Fibroblast of skin of back (primary cell): ENCODE measurements at regions not wholly inside any gene's neighbourhood (a gene's known extent, or its start where the extent isn't known, plus 50 kb on each side); places are given as distances from the start of the nearest gene placed in this dataset.
"Not testable (repeated sequence)": the region's sequence is repeated elsewhere in the genome, so short reads cannot be mapped to it uniquely, and the experiment has no call there.

Experiments
- DNase-seq: peaks from one replicate; pipeline ENCODE4 v3.0.0-alpha.2; 2013

DNA sequence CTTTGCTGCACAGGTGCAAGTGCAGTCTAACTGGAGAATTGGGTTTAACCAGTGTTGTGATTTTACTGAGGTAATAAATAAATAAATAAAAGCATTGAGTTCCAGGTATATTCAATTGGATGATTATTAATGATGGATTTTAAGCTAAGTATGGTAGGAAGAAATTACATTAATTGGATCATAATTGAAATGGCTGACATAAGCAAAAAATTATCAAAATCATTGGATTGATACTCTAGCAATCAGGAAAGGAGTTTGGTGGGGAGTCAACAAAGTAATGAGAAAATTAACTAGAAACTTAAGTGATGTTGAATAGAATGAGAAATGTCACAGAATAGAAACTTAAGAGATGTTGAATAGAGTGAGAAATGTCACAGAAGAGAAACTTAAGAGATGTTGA is 981.9 kb downstream of the SI start:
- DNase-seq, result no peak

DNA sequence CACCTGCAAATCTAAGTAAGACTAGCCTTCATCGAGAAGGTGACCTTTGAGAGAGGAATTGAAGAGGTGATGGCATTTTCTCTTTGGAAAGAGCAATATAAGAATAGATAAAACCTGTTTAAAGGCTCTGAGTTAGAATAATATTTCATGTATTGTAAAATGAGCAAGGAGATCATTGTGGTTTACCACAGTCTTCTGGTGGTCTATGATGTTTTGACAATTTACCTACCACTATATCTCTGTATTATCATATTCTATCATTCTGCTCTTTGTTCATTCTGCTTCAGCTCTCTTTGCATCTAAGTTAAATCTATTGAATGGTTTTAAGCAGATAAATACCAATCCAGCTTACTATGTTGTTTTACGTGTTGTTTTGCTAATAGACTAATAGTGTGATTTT is 982.3 kb downstream of the SI start:
- DNase-seq, result no peak

DNA sequence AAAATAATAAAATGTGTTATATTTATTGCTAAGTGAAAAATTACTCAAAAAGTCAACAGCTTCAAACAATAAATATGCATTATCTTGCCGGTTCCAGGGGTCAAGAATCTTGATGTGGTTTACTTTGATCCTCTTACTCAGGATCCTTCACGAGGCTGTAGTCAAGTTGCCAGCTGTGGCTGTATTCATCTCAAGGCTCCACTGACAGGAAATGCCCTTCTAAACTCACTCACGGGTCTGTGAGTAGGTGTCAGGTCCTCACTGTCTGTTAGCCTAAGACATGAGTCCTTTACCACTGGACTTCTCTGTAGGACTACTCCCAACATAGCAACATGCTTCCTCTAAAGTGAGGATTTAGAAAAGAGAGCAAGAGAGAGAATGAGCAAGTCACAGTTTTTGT is 983.0 kb downstream of the SI start:
- DNase-seq, result no peak

DNA sequence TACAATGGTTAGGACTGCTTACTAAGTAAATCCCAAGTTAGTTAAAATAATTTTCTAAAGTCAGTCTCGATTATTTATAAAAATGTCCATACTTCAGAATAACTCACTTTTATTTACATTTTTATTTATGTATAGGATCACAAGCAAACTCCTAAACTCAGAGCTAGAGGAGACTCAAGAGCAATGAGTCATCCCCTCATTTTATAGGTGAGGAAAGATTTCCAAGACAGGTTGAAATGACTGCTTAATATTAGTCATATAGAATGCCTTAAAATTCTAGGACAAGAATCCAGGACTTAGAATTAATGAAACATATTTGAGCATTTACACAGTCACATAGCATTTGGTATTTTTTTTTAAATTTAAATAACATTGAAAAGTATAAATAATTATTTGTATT is 983.8 kb downstream of the SI start:
- no peak for DNase-seq

DNA sequence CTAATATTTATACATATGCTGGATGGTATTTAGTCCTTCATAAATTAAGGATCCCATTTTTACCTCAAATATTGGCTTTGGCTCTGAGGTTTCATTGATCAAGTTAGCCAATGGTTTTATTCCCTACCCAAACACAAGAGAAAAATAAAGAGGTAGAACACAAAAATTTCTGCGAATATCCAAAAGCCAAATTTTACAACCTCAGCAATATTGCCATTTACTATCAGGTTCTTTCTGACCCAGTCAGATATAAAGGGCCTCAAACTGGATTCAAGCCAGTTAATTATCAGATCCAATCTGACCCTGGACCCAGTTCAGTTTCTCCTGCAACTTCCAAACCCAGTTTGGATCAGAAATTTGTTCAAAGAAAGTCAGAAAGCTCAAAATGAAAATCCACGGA is 998.1 kb downstream of the SI start:
- no peak for DNase-seq

DNA sequence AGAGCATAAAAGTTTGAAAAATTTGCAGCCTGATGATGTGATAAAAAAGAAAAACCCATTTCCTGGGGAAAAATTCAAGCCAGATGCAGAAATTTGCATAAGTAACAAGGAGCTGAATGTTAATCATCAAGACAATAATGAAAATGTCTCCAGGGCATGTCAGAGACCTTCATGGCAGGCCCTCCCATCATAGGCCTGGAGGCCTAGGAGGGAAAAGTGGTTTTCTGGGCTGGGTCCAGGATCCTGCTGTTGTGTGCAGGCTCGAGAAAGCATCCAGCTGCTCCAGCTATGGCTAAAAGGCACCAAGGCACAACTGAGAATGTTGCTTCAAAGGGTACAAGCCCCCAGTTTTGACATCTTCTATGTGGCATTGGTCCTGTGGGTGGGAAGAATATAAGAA is 1014.0 kb downstream of the SI start:
- DNase-seq, result no peak

DNA sequence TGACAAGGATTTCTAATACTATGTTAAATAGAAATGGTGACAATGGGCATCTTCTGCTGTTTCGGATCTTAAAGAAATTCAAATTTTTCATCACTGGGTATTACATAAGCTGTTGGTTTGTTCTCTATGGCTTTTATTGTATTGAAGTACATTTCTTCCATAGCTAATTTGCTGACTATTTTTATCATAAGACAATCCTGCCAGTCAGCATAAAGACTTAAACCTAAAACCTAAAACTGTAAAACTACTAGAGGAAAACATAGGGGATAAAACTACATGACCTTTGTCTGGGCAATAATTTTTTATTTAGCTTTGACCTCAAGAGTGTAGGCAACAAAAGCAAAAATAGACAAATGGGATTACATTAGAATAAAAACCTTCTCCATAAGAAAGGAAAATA is 1017.4 kb downstream of the SI start:
- no peak for DNase-seq

DNA sequence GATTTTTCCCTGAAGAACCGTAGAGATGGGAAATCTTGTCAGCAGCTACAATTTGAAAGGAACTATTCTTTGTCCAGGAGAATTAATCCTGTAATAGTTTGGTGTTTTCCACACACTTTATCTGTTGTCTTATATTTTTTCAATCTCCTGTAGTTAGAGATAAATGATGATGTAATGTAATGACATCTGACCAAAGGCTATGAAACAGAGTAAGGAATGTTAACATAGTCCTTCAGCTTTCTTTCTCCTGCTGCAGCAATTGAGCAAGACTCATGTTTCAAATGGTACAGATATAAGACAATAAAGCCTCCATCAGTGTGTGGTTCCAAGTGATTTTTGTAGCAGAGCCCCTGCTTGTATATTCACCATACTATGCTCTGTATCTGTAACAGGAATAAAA is 1028.4 kb downstream of the SI start:
- peak; percentile 5 for DNase-seq

DNA sequence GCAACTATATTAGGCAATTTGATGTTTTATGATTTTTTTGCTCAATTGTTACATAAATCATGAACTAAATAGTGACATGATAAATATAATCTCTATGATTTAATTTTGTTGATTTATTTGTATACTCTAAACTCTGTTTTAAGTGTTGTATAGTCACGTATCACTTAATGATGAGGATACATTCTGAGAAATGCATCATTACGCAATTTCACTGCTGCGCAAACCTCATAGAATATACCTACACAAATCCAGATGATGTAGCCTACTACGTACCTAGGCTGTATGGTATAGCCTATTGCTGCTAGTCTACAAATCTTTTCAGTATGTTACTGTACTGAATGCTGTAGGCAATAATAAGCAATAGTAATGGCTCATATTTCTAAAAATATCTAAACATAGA is 1029.8 kb downstream of the SI start:
- no peak for DNase-seq

DNA sequence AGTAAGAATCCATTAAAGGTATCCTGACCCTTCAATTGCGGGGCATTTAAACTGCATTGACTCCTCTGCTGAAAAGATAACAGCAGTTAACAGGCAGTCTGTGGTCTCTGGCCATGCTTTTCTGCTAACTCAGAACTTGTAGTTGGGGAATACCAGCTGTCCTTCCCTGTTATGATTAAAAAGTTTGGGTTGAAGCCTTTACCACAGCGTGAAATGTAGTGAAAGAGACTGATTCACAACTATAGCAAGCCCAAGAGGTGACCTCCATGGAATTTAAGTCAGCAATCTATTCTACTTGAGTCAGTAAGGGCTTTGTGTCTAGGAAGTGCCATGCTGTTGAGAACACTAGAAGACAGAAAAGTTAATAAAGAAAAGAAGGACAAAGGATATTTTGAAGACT is 1037.3 kb downstream of the SI start:
- DNase-seq, result no peak

DNA sequence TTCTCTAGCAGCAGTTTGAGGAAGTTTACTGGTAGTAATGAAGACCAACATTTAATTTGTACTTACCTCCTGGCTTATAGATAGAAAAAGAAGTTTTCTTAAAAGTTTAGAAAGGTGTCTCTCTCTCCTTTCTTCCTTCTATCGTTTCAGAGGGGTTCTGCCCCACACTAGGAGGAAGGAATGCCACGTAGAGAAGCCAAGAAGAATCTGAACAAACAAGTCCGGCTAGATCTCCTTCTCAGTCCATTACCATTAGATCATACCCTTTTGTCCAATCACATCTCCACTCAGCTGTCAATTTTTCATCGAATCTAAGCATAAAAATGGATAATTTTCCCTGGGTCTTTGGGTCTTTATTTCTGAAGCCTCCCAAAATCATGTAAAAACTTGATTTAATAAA is 1048.1 kb downstream of the SI start:
- DNase-seq, result no peak

DNA sequence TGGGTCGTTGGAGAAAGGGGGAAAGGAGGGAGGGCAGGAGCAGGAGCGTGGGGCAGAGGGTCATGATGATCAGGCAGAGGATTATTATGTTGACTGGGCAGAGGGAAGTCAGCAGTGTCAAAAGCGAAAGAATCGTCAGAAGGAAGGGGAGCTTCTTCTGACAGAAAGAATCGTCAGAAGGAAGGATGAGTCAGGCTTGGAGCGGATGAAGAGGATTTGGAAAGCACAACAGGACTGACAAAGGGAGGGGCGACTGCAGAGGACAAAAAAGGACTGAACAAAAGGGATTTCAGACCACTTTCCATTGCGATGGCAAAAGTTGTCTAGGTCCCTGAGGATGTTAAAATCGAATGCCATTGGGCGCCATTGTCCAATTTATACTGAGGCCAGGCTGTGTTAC is 1053.5 kb downstream of the SI start:
- no peak for DNase-seq

DNA sequence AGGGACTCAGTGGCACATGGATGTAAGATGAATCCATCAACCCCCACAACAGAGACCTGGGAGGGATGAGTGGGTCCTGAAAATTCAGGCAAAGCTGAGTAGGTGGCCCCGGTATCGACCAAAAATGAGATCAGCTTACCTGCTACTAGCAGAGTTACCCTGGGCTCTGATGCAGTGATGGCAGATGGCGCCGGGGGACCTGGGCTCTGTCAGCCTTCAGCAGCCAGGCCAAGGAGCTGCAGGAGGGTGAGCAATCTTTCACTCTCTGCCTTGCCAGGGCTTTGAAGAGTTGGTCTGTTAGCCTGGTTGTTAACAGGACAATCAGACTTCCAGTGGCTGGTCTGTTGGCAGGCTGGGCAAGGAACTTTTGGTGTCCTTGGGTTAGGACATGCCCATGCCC is 1054.8 kb downstream of the SI start:
- no peak for DNase-seq

DNA sequence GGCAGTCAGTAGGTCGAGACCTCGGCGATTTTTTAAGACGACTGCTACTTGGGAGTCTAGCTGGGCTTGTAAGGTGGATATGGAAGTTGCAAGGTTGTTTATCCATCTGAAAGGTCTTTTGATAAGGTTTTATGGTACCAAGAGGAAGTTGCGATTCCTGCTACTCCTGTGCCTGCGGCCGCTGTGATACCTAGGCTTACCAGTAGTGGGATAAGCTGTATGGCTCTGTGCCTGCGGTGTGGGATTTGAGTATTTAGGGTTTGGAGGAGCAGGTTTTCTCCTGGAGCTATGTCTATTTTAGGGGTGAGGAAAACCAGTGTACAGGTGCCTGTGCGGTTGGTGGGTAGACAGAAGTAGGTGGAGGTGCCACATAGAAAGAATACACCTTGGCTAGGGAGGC is 1059.8 kb downstream of the SI start:
- DNase-seq, result no peak

DNA sequence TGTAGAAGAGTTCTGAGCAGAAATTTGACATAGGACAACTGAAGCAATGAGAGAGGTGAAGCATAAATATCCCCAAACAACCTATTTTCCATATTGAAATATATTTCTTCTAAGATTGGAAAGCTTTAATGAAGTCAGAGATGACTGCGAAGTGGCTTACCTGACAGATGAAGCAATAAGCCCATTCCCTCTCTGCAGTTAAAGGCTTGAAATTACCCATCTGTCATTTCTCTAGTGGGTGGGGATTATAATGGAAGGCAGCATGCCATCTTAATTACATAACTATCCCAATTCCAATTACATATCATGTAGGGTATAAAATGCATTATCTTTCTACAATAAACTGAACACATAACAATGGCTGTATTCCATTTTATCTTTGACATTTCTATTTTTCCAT is 1070.5 kb downstream of the SI start:
- DNase-seq, result no peak

DNA sequence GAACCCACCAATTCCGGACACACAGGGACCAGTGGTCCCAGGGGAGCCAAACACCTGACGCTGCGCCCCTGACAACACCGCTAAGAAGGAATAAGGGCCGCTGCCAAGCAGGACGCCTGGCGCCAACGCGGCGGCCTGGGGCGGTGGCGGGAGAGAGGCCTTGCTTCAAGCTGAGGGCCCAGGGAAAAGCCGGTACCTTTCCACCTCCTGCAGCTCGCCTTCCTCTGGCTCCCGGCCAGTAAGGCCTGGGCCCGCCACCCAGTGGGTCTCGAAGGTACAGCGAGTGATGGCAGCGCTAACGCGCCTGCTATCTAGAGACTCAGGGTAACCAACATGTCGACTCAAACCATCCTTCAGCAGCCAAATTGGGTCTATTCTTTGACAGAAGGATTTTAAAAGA is 1074.1 kb downstream of the SI start:
- DNase-seq, result no peak

DNA sequence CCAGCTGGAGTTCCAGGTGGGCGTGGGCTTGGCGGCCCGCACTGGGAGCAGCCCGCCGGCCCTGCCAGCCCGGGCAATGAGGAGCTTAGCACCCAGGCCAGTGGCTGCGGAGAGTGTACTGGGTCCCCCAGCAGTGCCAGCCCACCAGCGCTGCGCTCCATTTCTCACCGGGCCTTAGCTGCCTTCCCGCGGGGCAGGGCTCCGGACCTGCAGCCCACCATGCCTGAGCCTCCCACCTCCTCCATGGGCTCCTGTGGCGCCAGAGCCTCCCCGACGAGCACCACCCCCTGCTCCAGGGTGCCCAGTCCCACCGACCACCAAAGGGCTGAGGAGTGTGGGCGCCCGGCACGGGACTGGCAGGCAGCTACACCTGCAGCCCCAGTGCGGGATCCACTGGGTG is 1075.3 kb downstream of the SI start:
- not testable (repeated sequence) for DNase-seq

DNA sequence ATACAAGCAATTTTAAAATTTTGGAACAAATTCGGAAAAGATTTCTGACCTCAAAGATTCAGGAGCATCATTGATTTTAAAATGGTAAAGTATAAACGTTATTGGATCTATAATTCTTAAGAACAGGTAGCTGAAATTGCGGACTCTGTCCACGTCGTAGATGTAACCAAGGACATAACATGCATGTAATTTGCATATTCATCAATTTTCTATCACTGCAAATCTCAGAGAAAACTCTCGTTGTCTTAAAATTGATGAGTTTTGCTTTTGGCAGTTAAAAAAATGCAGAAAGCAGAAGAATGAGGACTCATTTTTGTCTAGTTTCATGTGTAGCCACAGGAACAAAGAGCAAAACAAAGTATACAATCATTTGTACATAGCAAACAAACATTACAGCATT is 1094.4 kb downstream of the SI start:
- DNase-seq, result no peak

DNA sequence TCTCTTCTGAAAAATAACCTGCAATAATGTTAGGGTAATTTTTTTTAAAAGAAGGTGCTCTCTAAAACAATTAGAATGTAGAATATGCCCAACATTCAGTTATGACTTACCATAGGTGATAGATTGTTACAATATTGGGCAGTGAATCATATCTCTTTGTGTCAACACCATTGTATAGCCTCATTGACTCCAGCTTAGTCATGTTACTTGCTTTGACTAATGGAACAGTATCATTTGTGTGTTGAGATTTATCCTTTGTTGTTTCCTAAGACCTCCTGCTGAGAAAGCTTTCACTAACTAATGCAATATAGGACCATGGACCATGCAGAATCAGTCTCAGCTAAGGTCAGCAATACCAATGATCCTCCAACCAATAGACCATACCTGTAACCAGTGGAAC is 1106.4 kb downstream of the SI start:
- DNase-seq, result no peak

DNA sequence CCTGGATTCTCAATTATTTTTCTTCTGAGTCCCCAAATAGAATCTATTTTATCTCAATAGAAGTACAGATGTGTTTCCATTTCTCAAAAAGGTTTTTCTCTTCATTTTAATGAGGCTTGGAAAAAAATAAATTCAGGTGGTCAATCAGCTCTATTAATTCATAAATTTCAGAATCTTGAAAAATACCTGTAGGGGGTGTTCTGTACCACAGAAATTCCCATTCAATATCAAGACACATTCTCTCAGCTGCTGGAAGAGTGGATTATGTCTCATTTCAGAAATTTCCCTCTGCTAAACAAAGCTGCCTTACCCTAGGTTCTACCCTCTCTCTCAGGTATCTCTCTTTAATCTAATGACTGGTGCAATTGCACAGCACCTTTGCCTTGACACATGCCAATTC is 1121.2 kb downstream of the SI start:
- DNase-seq, result no peak

DNA sequence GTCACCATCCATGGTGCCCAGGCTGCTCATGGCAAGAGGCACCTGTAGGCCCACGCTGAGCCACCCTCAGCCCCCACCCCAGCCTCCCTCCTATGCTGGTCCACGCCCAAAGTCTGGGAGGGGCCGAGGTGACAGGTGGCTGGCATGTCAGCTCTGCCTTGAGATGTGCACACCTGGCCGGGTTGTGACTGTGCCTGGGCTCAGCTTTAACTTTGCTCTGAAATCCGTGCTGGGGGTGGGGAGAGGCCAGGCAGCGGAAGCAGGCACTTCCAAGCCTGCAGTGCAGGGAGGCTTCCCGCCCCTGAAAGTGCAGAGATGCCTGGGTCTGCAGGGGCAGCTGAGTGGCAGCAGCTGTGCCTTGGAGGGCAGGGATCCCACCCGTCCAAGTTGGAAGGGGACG is 1124.8 kb downstream of the SI start:
- DNase-seq, result no peak

DNA sequence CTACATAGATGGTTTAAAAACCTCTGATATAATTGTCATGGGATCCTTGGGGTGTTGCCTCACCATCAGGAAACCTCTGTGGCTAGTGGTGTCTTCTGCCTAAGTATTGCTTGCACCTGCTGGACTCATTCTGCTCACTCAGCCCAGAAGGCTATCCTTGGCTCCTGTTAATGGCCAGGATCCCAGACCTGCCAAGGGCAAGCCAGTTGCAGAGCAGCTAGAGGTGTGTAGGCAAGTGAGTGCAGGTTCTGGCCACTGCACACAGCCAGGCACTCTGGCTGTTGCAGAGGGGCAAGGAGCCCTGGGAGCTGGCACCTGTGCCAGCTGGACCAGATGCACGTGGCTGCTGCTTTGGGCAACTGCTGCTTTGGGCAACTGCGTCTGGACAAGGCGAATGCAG is 1125.8 kb downstream of the SI start:
- DNase-seq, result no peak

DNA sequence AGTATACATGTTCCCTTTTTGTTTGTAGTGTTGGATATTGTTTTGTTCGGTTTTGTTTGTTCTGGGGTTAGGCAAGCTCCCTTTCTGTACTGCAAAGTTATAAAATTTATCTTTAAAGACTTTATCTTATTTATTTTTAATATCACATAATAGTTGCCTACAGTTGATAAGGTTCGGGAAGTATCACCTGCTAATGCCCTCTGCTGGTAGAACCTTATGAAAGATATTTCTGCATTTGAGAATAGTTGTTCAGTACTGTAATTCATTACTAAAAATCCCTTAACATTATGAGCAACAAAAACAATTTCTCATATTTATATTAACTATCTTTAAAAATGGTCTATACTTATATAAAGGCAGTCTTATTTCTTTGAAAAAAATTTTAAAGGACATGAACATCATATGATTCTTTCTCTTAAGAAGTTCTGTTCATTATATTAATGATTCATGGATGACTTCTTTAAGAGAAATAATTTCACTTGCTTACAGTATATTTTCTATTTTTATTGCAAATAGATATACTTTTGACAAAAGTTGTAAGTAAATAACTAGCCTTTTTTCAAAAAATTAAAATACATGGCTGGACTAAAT is 1126.8 kb downstream of the SI start:
- DNase-seq, result no peak

DNA sequence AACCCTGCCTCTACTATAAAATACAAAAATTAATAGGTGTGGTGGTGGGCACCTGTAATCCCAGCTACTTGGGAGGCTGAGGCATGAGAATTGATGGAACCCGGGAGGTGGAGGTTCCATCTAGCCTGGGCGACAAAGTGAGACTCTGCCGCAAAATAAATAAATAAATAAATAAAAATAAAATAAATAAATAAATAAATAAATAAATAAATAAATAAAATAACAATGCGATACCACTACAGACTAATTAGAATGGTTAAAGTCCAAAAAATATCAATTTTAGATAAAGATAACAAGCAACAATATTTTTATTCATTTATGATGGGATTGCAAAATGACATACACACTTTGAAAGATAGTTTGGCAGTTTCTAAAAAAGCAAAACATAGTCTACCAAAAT is 1131.5 kb downstream of the SI start:
- DNase-seq, result no peak

DNA sequence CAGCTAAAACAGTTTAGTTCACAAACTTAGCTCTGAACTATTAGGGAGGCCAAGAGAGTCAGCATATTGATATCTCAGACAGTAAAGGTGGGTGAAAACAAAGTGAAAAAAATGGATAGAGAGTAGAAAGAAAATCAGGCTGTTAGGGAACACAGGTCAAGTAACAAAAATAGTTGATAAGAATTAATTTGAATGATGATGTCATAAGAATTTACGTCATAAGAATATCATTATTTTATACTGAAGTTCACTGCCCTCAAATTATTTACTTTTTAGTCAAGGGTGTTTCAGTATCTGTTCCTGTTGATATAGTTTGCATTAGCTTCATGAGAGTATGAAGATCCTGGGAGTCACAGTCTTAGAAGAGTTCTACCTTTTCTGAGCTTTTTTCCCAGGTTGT is 1134.6 kb downstream of the SI start:
- no peak for DNase-seq

DNA sequence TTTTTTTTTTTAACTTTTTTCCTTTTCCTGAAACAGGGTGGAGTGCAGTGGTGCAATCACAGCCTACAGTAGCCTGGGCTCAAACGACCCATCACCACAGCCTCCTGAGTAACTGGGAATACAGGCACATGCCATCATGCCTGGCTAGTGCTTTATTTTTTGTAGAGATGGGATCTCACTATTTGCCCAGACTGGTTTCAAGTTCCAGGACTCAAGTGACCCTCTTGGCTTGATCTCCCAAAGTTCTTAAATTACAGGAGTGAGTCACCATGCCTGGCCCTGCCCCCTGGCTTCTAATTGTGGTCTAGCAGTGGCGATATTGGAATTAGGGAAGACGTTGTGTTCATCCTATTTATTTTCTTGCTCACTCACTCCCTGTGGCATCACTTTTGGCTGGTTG is 1138.4 kb downstream of the SI start:
- DNase-seq, result peak; percentile 21
